ENCODE measurements at regions not wholly inside any gene's neighbourhood (a gene's known extent, or its start where the extent isn't known, plus 50 kb on each side); places are given as distances from the start of the nearest gene placed in this dataset.
"Not testable (repeated sequence)": the region's sequence is repeated elsewhere in the genome, so short reads cannot be mapped to it uniquely, and the experiment has no call there.

GRCh38 chr12:8320251-8320730, 92.9 kb upstream of the FAM90A1 start:
- TF ChIP-seq CTCF (conservative IDR thresholded peaks at IDR 0.05; ENCODE audit: low read depth, low read length); EZH2 (IDR thresholded peaks at IDR 0.05; ENCODE audit: borderline replicate concordance, low read depth, low read length, poor library complexity, severe bottlenecking): not testable (repeated sequence)
